Ovary (tissue), 7 donors: ENCODE measurements at regions not wholly inside any gene's neighbourhood (a gene's known extent, or its start where the extent isn't known, plus 50 kb on each side); places are given as distances from the start of the nearest gene placed in this dataset.

ENCODE experiments used
- DNase-seq, 5 donors: peaks; one replicate each; pipeline ENCODE4 v3.0.0-alpha.2; 2019 to 2020
- H3K27ac ChIP-seq, 2 donors: fragments of 200-600 bp; one replicate each; pipeline versions ENCODE4 v1.5.1 to v1.8.0; 2019 to 2022
- H3K27me3 ChIP-seq: fragments of 200-600 bp; one replicate; pipeline ENCODE4 v1.8.0; 2022
- H3K36me3 ChIP-seq: fragments of 200-600 bp; sonication (generic); one replicate; pipeline ENCODE4 v1.5.1; 2019
- H3K4me1 ChIP-seq: one replicate; pipeline ENCODE4 v1.8.1; 2013; ENCODE audit warnings: mild to moderate bottlenecking, moderate library complexity; ENCODE audit not compliant: insufficient read depth
- H3K4me3 ChIP-seq: fragments of 200-600 bp; sonication (generic); one replicate; pipeline ENCODE4 v1.5.1; 2017
- H3K9me3 ChIP-seq, 2 donors: fragments of 200-600 bp in 1 of 2; sonication (generic) in 1 of 2; one replicate each; pipeline versions ENCODE4 v1.5.1 to v1.8.1; 2013 to 2019; ENCODE audit warnings: mild to moderate bottlenecking in 1 of 2, moderate library complexity in 1 of 2
- EP300 ChIP-seq: sonication (generic); formaldehyde crosslinking; IDR thresholded peaks from one replicate; pipeline ENCODE4 v1.6.1; 2017; ENCODE audit warnings: antibody characterized with exemption
- POLR2A ChIP-seq: fragments of 450-650 bp; IDR thresholded peaks from one replicate; pipeline ENCODE4 v1.6.1; 2017; ENCODE audit warnings: antibody characterized with exemption, mild to moderate bottlenecking, moderate library complexity
- WGBS, 3 donors: extraction: QIAGEN DNeasy Blood & Tissue Kit in 1 of 3; methylation state at CpG; one replicate each; pipeline versions ENCODE4 v1.1.5 to v1.1.7; 2013 to 2017; 5-methylcytosine and 5-hydroxymethylcytosine counted together
- intact Hi-C, 4 donors: fragments of 100-400 bp; cut with DNase I; formaldehyde crosslinking; loops; one replicate each; pipeline versions ENCODE4 v1.11.0 to v1.15.1; 2022 to 2023
- TF ChIP-seq, protein P1 (sequence below), 3 donors: fragments of 450-650 bp in 2 of 3; fragments of 200-600 bp in 1 of 3; IDR thresholded peaks; one replicate each; pipeline versions ENCODE4 v1.5.1 to v1.8.0; 2016 to 2022; ENCODE audit warnings: antibody characterized with exemption in 3 of 3, mild to moderate bottlenecking in 1 of 3
- donor health status: DM: no; HTN: no; CAD: no; lungs with moderate emphysema.
- donor health status: DM: no; HTN: no; CAD: no.
- donor health status: Bipolar disorder and iron deficiency.
- donor health status: DM: no; HTN: no; CAD: no.
- donor health status: DM: yes; HTN: yes; CAD: no.

DNA sequence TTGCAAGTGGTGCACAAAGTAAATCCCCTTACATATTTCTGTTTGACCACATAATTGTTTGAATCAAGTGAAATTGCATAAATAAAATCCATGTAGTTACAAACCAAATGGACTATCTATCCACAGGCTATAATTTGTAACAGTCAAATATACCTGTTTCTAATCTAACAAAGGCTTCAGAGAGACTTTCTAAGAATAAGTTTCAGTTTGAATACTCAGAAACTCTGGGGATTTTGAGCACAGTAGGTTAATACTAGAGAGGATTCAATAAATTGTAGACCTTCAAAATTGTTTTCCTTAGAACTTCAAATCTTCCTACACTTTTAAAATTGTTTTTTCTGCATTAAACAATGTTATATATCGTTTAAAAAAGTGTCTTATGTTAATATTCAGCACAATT is 1250.1 kb downstream of the NLGN4X start:
- no peaks in the 10 kb centered on the region for H3K9me3 ChIP-seq
- H3K36me3 ChIP-seq, result no peaks in the 10 kb centered on the region
- 47 to 57% (median 48%) methylated on average over 1 of the region's 1 CpG for WGBS, 3 donors
- intact Hi-C loops, result no loop called here
- no peak overlapping the region for H3K4me3 ChIP-seq
- no peaks in the 10 kb centered on the region for H3K4me1 ChIP-seq
- TF ChIP-seq, protein P1, sequence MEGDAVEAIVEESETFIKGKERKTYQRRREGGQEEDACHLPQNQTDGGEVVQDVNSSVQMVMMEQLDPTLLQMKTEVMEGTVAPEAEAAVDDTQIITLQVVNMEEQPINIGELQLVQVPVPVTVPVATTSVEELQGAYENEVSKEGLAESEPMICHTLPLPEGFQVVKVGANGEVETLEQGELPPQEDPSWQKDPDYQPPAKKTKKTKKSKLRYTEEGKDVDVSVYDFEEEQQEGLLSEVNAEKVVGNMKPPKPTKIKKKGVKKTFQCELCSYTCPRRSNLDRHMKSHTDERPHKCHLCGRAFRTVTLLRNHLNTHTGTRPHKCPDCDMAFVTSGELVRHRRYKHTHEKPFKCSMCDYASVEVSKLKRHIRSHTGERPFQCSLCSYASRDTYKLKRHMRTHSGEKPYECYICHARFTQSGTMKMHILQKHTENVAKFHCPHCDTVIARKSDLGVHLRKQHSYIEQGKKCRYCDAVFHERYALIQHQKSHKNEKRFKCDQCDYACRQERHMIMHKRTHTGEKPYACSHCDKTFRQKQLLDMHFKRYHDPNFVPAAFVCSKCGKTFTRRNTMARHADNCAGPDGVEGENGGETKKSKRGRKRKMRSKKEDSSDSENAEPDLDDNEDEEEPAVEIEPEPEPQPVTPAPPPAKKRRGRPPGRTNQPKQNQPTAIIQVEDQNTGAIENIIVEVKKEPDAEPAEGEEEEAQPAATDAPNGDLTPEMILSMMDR (IDR thresholded peaks at IDR 0.05), result no peak
- TF ChIP-seq EP300 (no peak), POLR2A (no peak)
- no peak overlapping the region for H3K27ac ChIP-seq
- no peaks in the 10 kb centered on the region for H3K27me3 ChIP-seq
- no peak for DNase-seq

DNA sequence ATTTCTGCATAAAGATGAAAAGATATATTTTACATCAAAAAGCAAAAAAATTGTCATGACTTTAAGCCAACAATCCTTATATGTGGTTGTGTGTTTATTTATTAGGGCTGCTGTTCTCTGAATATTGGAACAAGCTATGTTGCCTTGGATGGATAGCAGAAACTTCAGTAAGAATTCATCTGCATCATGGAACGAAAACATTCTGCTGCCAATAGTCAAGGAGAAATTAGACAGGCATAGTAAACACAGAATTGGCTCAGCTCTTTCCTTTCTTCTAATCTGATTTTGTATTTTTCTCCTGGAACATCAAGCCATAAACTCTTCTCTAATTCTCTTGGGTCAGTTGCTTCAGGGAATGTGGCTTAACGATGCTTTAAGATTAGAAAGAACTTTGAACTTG is 1257.0 kb downstream of the NLGN4X start:
- Histone ChIP-seq H3K4me3 (no peak overlapping the region), H3K36me3 (no peaks in the 10 kb centered on the region), H3K9me3 (no peaks in the 10 kb centered on the region), H3K27me3 (no peaks in the 10 kb centered on the region), H3K27ac (no peak overlapping the region), H3K4me1 (no peaks in the 10 kb centered on the region)
- intact Hi-C loops, result no loop called here
- TF ChIP-seq, protein P1 (IDR thresholded peaks at IDR 0.05), result no peak
- TF ChIP-seq EP300 (no peak), POLR2A (no peak)
- no peak for DNase-seq
- 43 to 60% (median 49%) methylated on average over 2 of the region's 2 CpGs for WGBS, 3 donors

DNA sequence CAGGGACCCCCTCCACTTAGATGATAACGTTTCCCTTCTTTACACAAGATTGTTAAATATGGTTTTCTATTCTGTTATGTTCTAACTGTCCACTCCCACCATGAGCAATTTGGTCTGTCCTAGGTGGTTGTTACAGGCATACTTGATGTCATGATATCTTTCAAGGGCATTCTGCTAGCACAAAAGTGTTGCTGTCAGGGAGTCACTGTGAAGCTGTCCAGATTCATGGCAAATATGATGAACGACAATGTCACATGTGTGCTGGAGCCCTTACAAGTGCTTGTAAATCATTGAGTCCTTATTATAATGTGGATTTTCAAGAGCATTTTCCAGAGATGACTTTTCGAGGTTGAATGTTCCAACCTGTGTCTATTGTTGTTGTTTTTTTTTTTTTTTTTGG is 1250.7 kb upstream of the PRKX start:
- Histone ChIP-seq H3K36me3 (no peaks in the 10 kb centered on the region), H3K4me1 (no peaks in the 10 kb centered on the region), H3K27me3 (no peaks in the 10 kb centered on the region), H3K9me3 (no peaks in the 10 kb centered on the region), H3K4me3 (no peak overlapping the region), H3K27ac (no peak overlapping the region)
- TF ChIP-seq EP300 (no peak), POLR2A (no peak)
- TF ChIP-seq, protein P1 (IDR thresholded peaks at IDR 0.05), result no peak
- no peak for DNase-seq
- intact Hi-C loops, result no loop called here
- 46 to 64% (median 49%) methylated on average over 3 of the region's 3 CpGs for WGBS, 3 donors

DNA sequence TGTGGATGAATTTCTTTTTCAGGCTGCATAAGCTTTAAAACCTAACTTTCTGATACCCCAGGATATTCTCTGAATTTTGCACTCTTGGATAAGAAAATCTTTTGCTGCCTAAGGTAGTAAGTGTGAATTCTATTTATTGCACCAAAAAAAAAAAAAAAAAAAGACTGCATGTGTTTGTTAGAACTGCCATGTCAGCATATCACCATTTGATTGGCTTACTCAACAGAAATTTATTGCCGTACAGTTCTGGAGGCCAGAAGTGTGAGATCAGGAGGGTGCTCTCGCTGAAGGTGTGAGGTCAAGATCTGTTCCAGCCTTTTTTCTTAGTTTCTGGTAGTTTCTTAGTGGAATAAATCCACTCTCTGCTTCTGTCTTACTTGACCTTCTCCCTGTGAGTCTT is 1250.0 kb upstream of the PRKX start:
- Histone ChIP-seq H3K36me3 (no peaks in the 10 kb centered on the region), H3K9me3 (no peaks in the 10 kb centered on the region), H3K27me3 (no peaks in the 10 kb centered on the region), H3K4me3 (no peak overlapping the region), H3K27ac (no peak overlapping the region), H3K4me1 (no peaks in the 10 kb centered on the region)
- intact Hi-C loops, result no loop called here
- no peak for DNase-seq
- TF ChIP-seq, protein P1 (IDR thresholded peaks at IDR 0.05), result no peak
- TF ChIP-seq POLR2A (no peak), EP300 (no peak)
- 81 to 86% (median 85%) methylated on average over 2 of the region's 2 CpGs for WGBS, 3 donors

DNA sequence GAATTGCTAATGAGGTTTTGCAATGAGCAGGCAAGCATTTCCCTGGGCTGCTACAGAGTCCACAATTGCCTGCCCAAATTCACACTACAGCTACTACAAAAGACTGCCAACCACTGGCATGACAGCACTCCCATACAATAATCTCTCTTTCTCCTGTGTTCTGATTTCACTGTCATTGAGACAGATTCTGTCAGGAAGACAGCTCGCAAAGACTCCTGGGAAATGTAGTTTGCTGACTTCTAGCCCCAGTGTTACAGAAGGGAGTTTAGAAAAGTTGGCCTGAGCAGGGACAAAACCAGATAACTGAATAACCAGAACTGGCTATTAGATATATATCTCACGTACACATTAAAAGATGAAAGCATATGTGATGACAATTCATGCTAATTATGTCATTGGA is 1231.3 kb upstream of the PRKX start:
- intact Hi-C loops, result no loop called here
- Histone ChIP-seq H3K4me3 (no peak overlapping the region), H3K36me3 (no peaks in the 10 kb centered on the region), H3K27me3 (no peaks in the 10 kb centered on the region), H3K27ac (no peak overlapping the region), H3K9me3 (no peaks in the 10 kb centered on the region), H3K4me1 (no peaks in the 10 kb centered on the region)
- no peak for DNase-seq
- TF ChIP-seq, protein P1 (IDR thresholded peaks at IDR 0.05), result no peak
- no peak for TF ChIP-seq POLR2A
- TF ChIP-seq EP300, result no peak
- 72 to 84% (median 83%) methylated on average over 2 of the region's 2 CpGs for WGBS, 3 donors
